Ascending aorta (tissue), 2 donors: ENCODE measurements at regions not wholly inside any gene's neighbourhood (a gene's known extent, or its start where the extent isn't known, plus 50 kb on each side); places are given as distances from the start of the nearest gene placed in this dataset.

Source experiments
- DNase-seq, 2 donors: peaks; one replicate each; pipeline ENCODE4 v3.0.0-alpha.2; 2019; ENCODE audit warnings: low spot score in 2 of 2
- H3K27ac ChIP-seq, 2 donors: fragments of 200-600 bp; sonication (generic); one replicate each; pipeline ENCODE4 v1.5.1; 2016 to 2017; ENCODE audit warnings: mild to moderate bottlenecking in 1 of 2
- H3K27me3 ChIP-seq: fragments of 200-600 bp; sonication (generic); one replicate; pipeline ENCODE4 v1.5.1; 2017
- H3K36me3 ChIP-seq, 2 donors: fragments of 200-600 bp; sonication (generic); one replicate each; pipeline ENCODE4 v1.5.1; 2016
- H3K4me1 ChIP-seq, 2 donors: fragments of 200-600 bp; sonication (generic); one replicate each; pipeline ENCODE4 v1.5.1; 2016 to 2017; ENCODE audit warnings: mild to moderate bottlenecking in 1 of 2
- H3K4me3 ChIP-seq, 2 donors: fragments of 200-600 bp; sonication (generic); one replicate each; pipeline ENCODE4 v1.5.1; 2016 to 2017; ENCODE audit warnings: mild to moderate bottlenecking in 1 of 2
- H3K9me3 ChIP-seq, 2 donors: fragments of 200-600 bp; sonication (generic); one replicate each; pipeline ENCODE4 v1.5.1; 2016
- intact Hi-C: fragments of 100-400 bp; cut with DNase I; formaldehyde crosslinking; loops from one replicate; pipeline ENCODE4 v1.15.1; 2023
- TF ChIP-seq, protein P1 (sequence below), 3 experiments: fragments of 200-600 bp in 2 of 3; fragments of 450-650 bp in 1 of 3; sonication (generic) in 2 of 3; IDR thresholded peaks; one replicate each; pipeline ENCODE4 v1.5.1; 2016 to 2019; ENCODE audit warnings: antibody characterized with exemption in 3 of 3, mild to moderate bottlenecking in 1 of 3, moderate library complexity in 1 of 3

GRCh38 chr10:118457824-118458428 is 115.8 kb upstream of the FAM204A start:
- H3K4me1 ChIP-seq: no peaks in the 10 kb centered on the region
- TF ChIP-seq, protein P1, sequence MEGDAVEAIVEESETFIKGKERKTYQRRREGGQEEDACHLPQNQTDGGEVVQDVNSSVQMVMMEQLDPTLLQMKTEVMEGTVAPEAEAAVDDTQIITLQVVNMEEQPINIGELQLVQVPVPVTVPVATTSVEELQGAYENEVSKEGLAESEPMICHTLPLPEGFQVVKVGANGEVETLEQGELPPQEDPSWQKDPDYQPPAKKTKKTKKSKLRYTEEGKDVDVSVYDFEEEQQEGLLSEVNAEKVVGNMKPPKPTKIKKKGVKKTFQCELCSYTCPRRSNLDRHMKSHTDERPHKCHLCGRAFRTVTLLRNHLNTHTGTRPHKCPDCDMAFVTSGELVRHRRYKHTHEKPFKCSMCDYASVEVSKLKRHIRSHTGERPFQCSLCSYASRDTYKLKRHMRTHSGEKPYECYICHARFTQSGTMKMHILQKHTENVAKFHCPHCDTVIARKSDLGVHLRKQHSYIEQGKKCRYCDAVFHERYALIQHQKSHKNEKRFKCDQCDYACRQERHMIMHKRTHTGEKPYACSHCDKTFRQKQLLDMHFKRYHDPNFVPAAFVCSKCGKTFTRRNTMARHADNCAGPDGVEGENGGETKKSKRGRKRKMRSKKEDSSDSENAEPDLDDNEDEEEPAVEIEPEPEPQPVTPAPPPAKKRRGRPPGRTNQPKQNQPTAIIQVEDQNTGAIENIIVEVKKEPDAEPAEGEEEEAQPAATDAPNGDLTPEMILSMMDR (IDR thresholded peaks at IDR 0.05): no peak
- no peaks in the 10 kb centered on the region for H3K36me3 ChIP-seq
- no peak overlapping the region for H3K4me3 ChIP-seq
- H3K9me3 ChIP-seq: no peaks in the 10 kb centered on the region
- DNase-seq: no peak
- intact Hi-C loops: no loop called here
- peaks cover 4% of the 10 kb centered on the region for H3K27me3 ChIP-seq
- no peak overlapping the region for H3K27ac ChIP-seq

- Histone ChIP-seq H3K4me1 (no peaks in the 10 kb centered on the region), H3K27me3 (peaks cover 4% of the 10 kb centered on the region), H3K4me3 (no peak overlapping the region), H3K36me3 (no peaks in the 10 kb centered on the region), H3K9me3 (no peaks in the 10 kb centered on the region), H3K27ac (no peak overlapping the region)
- intact Hi-C loops: no loop called here
- TF ChIP-seq, protein P1 (IDR thresholded peaks at IDR 0.05): no peak
- DNase-seq: no peak
Observed at GRCh38 chr10:118455181-118455695, 113.1 kb upstream of the FAM204A start.

DNA sequence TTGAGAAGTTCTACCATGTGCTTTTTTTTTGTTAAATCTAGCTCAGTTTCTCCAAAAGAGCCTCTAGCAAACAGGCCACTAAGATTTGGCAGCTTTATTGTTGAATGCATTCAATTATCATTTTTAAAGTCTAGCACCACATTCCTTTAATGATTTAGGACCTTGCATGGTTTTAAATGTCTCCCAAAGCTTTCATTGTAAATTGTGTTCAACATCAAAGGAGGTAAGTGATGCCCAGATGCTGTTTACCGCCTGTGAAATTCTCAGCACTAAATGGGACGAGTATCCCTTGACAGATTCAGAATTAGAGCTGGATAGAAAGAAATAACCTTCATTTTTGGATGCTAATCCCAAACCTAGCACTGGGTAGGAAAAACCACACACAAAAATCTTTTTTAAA is 112.1 kb upstream of the FAM204A start:
- Histone ChIP-seq H3K27me3 (peaks cover 2% of the 10 kb centered on the region), H3K36me3 (no peaks in the 10 kb centered on the region), H3K4me3 (no peak overlapping the region), H3K9me3 (no peaks in the 10 kb centered on the region), H3K4me1 (no peaks in the 10 kb centered on the region), H3K27ac (no peak overlapping the region)
- TF ChIP-seq, protein P1 (IDR thresholded peaks at IDR 0.05): no peak
- intact Hi-C loops: no loop called here
- no peak for DNase-seq

GRCh38 chr10:118452098-118452497 is 110.0 kb upstream of the FAM204A start:
- Histone ChIP-seq H3K27ac (no peak overlapping the region), H3K4me1 (no peaks in the 10 kb centered on the region), H3K9me3 (no peaks in the 10 kb centered on the region), H3K36me3 (no peaks in the 10 kb centered on the region), H3K4me3 (no peak overlapping the region), H3K27me3 (no peaks in the 10 kb centered on the region)
- intact Hi-C loops: no loop called here
- DNase-seq: no peak
- TF ChIP-seq, protein P1 (IDR thresholded peaks at IDR 0.05): no peak

DNA sequence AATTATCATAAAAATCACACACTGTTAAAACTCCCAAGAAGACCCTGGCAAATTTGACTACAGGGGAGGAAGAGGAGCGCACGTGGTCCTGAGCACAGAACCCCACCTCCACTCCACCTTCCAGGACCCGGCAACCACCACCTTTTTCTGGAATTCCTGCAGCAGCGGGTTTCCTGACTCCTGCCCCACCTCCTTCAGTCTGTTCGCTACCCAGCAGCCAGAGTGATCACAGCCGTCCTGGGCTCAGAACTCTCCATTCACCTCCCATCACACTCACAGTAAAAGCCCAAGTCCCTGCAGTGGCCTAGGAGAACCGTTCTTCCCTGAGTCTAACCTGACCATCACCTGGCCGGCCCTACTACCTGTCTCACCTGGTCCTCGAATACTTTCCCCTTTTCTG is 107.4 kb upstream of the FAM204A start:
- H3K4me3 ChIP-seq: no peak overlapping the region
- H3K27ac ChIP-seq: no peak overlapping the region
- DNase-seq: no peak
- TF ChIP-seq, protein P1 (IDR thresholded peaks at IDR 0.05): no peak
- H3K4me1 ChIP-seq: no peaks in the 10 kb centered on the region
- H3K27me3 ChIP-seq: no peaks in the 10 kb centered on the region
- intact Hi-C loops: no loop called here
- H3K9me3 ChIP-seq: no peaks in the 10 kb centered on the region
- no peaks in the 10 kb centered on the region for H3K36me3 ChIP-seq

DNA sequence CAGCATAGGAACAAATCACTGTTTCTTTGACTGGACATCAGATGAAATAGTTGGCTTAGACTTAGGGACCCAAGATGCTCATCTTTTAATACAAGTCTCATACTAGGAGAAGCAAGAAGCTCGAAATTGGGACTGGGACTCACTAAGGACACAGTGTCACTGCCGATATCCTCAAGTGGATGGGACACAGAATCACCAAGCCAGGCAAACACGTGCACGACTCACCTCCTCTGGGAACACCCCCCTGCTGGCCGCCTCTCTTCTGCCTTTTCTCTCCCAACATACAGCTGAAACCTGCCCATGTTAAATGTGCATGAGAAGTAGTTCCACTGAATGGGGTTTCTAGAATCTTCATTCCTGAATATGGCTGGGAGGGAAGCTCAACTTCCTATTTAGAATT is 106.6 kb upstream of the FAM204A start:
- H3K36me3 ChIP-seq: no peaks in the 10 kb centered on the region
- H3K27me3 ChIP-seq: no peaks in the 10 kb centered on the region
- H3K27ac ChIP-seq: no peak overlapping the region
- no peak for DNase-seq
- no peaks in the 10 kb centered on the region for H3K4me1 ChIP-seq
- TF ChIP-seq, protein P1 (IDR thresholded peaks at IDR 0.05): no peak
- H3K4me3 ChIP-seq: no peak overlapping the region
- H3K9me3 ChIP-seq: no peaks in the 10 kb centered on the region
- intact Hi-C loops: no loop called here
